Pancreas (tissue), 10 donors: ENCODE measurements at regions not wholly inside any gene's neighbourhood (a gene's known extent, or its start where the extent isn't known, plus 50 kb on each side); places are given as distances from the start of the nearest gene placed in this dataset.

Experiments used
- ATAC-seq, 4 donors: fragments of 200-7000 bp; cut with Tn5 transposase; one replicate each; pipeline versions ENCODE4 v1.8.0 to v1.9.1; 2020; ENCODE audit warnings: mild to moderate bottlenecking in 4 of 4, moderate library complexity in 4 of 4
- DNase-seq, 6 donors: peaks; one replicate each; pipeline ENCODE4 v3.0.0-alpha.2; 2020
- FAIRE-seq: peaks from 2 replicates; lab custom pipeline; 2012; peaks lifted over from hg19 to GRCh38; lab: Jason Lieb, UNC
- H3K27ac ChIP-seq, 4 donors: fragments of 200-600 bp; sonication (generic); 1 replicate in 3 of 4; 2 replicates in 1 of 4; pipeline versions ENCODE4 v1.5.0 to v1.8.0; 2020
- H3K27me3 ChIP-seq, 4 donors: fragments of 200-600 bp; one replicate each; pipeline ENCODE4 v1.8.0; 2021
- H3K36me3 ChIP-seq, 3 donors: fragments of 200-600 bp; sonication (generic) in 1 of 3; one replicate each; pipeline versions ENCODE4 v1.5.0 to v1.8.0; 2020 to 2021
- H3K4me1 ChIP-seq, 3 donors: fragments of 200-600 bp; one replicate each; pipeline ENCODE4 v1.8.0; 2021
- H3K4me3 ChIP-seq, 4 donors: fragments of 200-600 bp; sonication (generic) in 2 of 4; one replicate each; pipeline versions ENCODE4 v1.5.0 to v1.8.0; 2020 to 2021
- H3K9me3 ChIP-seq, 4 donors: fragments of 200-600 bp; one replicate each; pipeline ENCODE4 v1.8.0; 2021
- CTCF ChIP-seq, 4 donors: fragments of 200-600 bp; sonication (generic) in 3 of 4; IDR thresholded peaks; one replicate each; pipeline versions ENCODE4 v1.5.0 to v1.8.0; 2021; ENCODE audit warnings: antibody characterized with exemption in 4 of 4
- WGBS, 2 donors: extraction: QIAGEN DNeasy Blood & Tissue Kit; methylation state at CpG; one replicate each; pipeline ENCODE4 v1.1.7; 2013; 5-methylcytosine and 5-hydroxymethylcytosine counted together
- intact Hi-C, 3 donors: fragments of 100-400 bp; cut with DNase I; formaldehyde crosslinking; loops; one replicate each; pipeline versions ENCODE4 v1.11.1 to v1.14.2; 2022
- donor health status: healthy with polysubstance abuse.
- donor health status: DM: no; HTN: no; CAD: no; lungs with moderate emphysema.
- donor health status: DM: no; HTN: no; CAD: no.
- donor health status: control.
- donor health status: control.
- donor health status: Bipolar disorder and iron deficiency.
- donor health status: DM: yes; HTN: yes; CAD: no.
- donor health status: DM: no; HTN: no; CAD: no.
- donor health status: DM: no; HTN: no; CAD: no.
- donor health status: DM: yes; HTN: yes; CAD: no.

GRCh38 chr2:147589127-147589526 lies 255.7 kb upstream of the ACVR2A start:
- no peaks in the 10 kb centered on the region for H3K36me3 ChIP-seq
- H3K27ac ChIP-seq = no peak overlapping the region
- no peaks in the 10 kb centered on the region for H3K4me1 ChIP-seq
- 88 to 90% methylated on average over 1 of the region's 1 CpG for WGBS, 2 donors
- H3K9me3 ChIP-seq = no peaks in the 10 kb centered on the region
- H3K27me3 ChIP-seq = no peaks in the 10 kb centered on the region
- H3K4me3 ChIP-seq = no peak overlapping the region
- no peak for FAIRE-seq
- TF ChIP-seq CTCF (IDR thresholded peaks at IDR 0.05) = no peak
- no peak for DNase-seq
- ATAC-seq = no peak
- intact Hi-C loops = no loop called here

GRCh38 chr2:147588191-147588590 lies 256.6 kb upstream of the ACVR2A start:
- H3K9me3 ChIP-seq = no peaks in the 10 kb centered on the region
- TF ChIP-seq CTCF (IDR thresholded peaks at IDR 0.05) = no peak
- ATAC-seq = no peak
- no peak for FAIRE-seq
- H3K27ac ChIP-seq = peak overlapping the region in 1 of 4 donors; percentile 3
- H3K4me3 ChIP-seq = no peak overlapping the region
- no peak for DNase-seq
- H3K27me3 ChIP-seq = no peaks in the 10 kb centered on the region
- no peaks in the 10 kb centered on the region for H3K36me3 ChIP-seq
- 73 to 87% methylated on average over 2 of the region's 2 CpGs for WGBS, 2 donors
- no peaks in the 10 kb centered on the region for H3K4me1 ChIP-seq
- intact Hi-C loops = no loop called here

- no peak for TF ChIP-seq CTCF (IDR thresholded peaks at IDR 0.05)
- H3K9me3 ChIP-seq = no peaks in the 10 kb centered on the region
Measured at GRCh38 chr2:147578529-147578928, 266.3 kb upstream of the ACVR2A start.

GRCh38 chr2:147577998-147578380 lies 266.8 kb upstream of the ACVR2A start:
- no peak for TF ChIP-seq CTCF (IDR thresholded peaks at IDR 0.05)
- Histone ChIP-seq H3K27me3 (no peaks in the 10 kb centered on the region), H3K36me3 (no peaks in the 10 kb centered on the region), H3K4me3 (no peak overlapping the region), H3K27ac (no peak overlapping the region), H3K9me3 (no peaks in the 10 kb centered on the region), H3K4me1 (no peaks in the 10 kb centered on the region)
- FAIRE-seq (no peak), ATAC-seq (no peak), DNase-seq (no peak)
- intact Hi-C loops = no loop called here
- WGBS, 2 donors = 87 to 88% methylated on average over 2 of the region's 2 CpGs

More at GRCh38 chr2:147578529-147578928, 266.3 kb upstream of the ACVR2A start:
- Histone ChIP-seq H3K4me1 (no peaks in the 10 kb centered on the region), H3K27me3 (no peaks in the 10 kb centered on the region), H3K4me3 (no peak overlapping the region), H3K36me3 (no peaks in the 10 kb centered on the region), H3K27ac (no peak overlapping the region)
- FAIRE-seq (no peak), DNase-seq (no peak), ATAC-seq (no peak)
- intact Hi-C loops = no loop called here
- WGBS, 2 donors = 83 to 86% methylated on average over 3 of the region's 3 CpGs

GRCh38 chr2:147577323-147577997 lies 267.4 kb upstream of the ACVR2A start:
- no peaks in the 10 kb centered on the region for H3K27me3 ChIP-seq
- no peak for FAIRE-seq
- TF ChIP-seq CTCF (IDR thresholded peaks at IDR 0.05) = no peak

More at GRCh38 chr2:147577323-147577997, 267.4 kb upstream of the ACVR2A start:
- Histone ChIP-seq H3K27ac (no peak overlapping the region), H3K36me3 (no peaks in the 10 kb centered on the region), H3K4me1 (no peaks in the 10 kb centered on the region), H3K4me3 (no peak overlapping the region), H3K9me3 (no peaks in the 10 kb centered on the region)
- no peak for ATAC-seq
- no peak for DNase-seq
- intact Hi-C loops = no loop called here
- WGBS, 2 donors = 64 to 74% methylated on average over 8 of the region's 8 CpGs
